ENCODE measurements at regions not wholly inside any gene's neighbourhood (a gene's known extent, or its start where the extent isn't known, plus 50 kb on each side); places are given as distances from the start of the nearest gene placed in this dataset.
"Not testable (repeated sequence)": the region's sequence is repeated elsewhere in the genome, so short reads cannot be mapped to it uniquely, and the experiment has no call there.

DNA sequence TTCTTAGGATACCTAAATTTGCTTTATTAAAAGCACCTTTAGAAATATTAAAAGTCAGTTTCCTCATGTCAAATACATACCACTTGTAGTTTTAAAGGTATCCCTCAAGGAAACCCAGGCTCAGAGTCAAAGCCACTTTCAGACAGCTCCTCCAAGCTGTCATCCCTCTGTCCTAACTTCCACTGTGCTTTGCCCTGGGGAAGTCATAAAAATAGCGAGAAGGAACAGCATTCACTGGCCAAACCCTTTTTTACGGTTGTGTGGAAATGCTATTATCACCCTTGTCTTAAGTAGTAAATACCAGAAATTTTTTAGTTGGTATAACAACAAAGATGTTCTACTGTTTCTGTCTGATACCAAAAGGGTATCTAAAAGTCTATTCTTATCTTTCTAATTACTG, 680.5 kb downstream of the ZEB2 start:
- DNase-seq (ENCODE audit: low read depth in 4 of 4, low spot score in 3 of 4) = no peak

DNA sequence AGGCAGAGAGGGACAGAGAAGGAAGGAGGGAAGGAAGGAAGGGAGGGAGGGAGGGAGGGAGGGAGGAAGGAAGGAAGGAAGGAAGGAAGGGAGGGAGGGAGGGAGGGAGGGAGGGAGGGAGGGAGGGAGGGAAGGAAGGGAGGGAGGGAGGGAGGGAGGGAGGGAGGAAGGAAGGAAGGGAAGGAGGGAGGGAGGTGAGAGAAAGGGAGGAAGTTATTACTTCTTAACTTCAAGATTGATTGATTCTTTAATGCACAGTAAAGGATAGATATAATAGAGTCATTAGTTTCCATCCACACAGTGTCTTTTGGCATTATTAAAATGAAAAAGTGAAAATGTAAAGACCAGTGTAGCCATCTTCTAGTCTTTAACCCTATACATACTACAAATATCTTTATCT, 682.9 kb downstream of the ZEB2 start:
- not testable (repeated sequence) for DNase-seq (ENCODE audit: low read depth in 4 of 4, low spot score in 3 of 4)

DNA sequence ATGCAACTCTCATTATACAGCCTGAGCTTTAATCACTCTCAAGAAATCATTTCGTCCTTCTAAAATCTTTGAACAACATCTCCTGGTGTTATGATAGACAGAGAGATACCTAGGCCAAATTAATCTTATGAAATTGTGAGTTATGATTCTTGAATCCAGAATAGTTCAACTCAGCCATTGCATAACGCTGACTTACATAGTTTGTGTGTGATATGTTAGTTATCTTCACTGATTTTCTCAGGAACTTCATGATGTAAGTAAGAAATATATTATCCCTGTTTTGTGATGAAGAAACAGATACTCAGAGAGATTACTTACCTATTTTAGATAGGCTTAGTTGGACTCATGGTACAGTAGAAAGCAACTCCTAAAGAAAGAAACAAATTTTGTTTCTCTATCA, 684.4 kb downstream of the ZEB2 start:
- DNase-seq (ENCODE audit: low read depth in 4 of 4, low spot score in 3 of 4) = no peak

DNA sequence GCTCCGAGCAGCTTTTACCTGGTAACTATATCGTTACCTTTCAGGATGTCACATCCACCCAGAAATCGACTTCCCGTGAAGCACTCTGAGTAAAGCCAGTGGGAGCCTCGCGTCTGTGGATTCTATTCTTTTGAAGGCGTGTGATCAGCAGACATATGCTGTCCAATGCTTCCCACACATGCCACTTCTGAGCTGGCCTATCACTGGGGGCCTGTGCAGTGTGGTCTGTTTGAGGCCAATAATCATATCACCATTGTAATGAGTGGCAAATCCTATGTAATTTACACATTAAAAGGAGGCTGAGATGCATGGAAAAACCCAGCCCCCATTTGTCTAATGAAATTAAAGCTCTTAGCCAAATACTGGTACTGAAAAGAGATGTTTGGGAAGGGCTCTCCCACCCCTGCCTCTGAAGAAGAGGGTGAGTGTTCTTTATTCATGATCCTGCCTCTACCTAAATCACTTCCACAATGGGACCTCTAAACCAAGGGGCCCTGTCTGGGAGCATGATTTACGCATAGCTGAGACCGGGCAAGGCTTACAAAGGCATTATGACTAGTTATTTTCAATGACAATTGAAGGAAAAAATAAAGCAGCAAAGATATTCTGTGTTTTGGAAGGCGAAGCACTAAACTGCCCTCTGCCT, 686.8 kb downstream of the ZEB2 start:
- no peak for DNase-seq (ENCODE audit: low read depth in 4 of 4, low spot score in 3 of 4)

DNA sequence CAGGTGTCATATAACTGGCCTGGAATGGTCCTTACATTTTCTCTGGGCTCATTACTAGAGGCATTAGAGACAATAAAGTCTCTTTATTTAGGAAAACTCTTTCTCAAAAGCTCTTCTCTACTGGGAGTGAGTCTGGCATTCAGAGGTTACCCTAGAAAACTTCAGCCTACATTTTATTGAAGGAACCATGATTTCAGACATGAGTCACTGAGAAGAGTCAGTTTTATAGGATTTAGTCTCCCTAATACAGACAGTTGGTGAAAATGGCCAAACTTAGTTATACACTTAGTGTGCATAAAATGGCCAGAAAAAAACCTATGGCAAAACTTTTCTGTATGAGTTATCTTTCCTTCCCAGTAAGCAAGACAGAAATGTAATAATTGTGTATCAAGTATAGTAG, 689.4 kb downstream of the ZEB2 start:
- DNase-seq (ENCODE audit: low read depth in 4 of 4, low spot score in 3 of 4) = no peak

DNA sequence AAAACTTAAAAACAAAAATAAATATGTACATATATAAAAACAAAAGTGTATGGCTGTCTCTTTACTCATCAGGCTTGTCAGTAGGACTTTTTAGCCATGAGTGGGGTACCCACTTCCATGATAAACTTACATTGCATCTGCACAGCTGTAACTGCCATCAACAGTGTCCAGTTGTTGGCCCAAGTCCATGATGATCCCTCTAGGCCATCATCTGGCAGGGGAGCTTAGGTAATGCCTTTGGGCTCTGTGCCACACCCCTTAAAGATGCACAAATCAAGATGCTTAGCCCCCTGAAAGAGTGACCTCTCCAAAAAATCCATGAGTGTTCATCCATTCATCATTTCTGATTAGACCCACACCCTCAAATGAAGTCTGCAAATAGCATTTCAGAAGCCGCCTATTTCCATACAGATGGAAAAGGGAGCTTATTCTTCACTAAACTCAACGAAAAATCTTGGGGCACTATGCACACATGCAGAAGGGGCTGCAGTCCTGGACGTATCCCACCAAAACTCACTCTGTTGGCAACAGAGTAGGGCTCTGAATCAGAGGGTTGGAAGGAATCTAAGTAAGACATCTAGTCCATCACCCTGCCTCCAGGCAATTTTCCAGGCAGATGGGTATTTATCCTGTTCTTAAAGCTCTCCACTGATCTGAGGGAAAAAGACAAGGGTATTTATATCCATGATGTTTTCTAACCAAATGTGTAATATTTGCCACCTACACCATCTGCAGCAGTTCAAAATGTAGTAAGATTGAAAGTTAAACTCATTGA, 691.0 kb downstream of the ZEB2 start:
- DNase-seq (ENCODE audit: low read depth in 4 of 4, low spot score in 3 of 4) = no peak

DNA sequence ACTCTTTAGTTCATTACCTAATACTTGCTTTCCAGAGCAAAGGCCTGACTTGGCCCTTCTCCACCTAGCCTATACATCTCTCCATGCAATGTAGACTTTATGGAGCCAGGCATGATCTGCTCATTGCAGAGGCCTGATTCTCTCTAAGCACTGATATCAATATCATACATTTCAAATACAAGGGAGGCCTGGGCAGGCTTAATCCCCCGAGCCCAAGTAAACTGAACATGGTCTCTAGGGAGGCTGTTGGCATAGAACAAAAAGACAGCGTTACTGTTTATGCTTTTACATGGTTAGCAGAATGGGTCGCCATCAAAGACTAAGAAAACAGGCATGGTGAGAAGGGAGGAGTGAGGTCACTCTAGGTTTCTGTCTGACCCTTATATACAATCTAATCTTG, 695.1 kb downstream of the ZEB2 start:
- DNase-seq (ENCODE audit: low read depth in 4 of 4, low spot score in 3 of 4) = no peak

DNA sequence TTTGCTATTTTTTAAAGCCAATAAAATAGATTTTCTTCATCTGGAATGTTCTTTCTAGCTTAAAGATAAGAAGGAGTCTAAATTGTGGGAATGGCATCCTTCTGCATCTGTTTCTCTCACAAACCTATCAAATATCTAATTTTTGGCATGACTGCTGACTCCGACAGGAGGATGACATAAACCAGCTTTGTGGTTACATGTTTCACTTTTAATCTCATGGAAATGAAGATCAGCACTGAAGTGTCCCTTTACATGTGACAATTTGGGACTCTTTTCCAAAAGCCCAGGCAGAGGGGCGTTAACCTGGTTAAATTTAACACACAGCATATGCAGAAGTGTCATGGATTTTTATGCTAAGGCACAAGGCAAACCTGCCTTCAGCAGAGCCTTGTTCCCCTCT, 694.7 kb downstream of the ARHGAP15 start:
- no peak for DNase-seq (ENCODE audit: low read depth in 4 of 4, low spot score in 3 of 4)

DNA sequence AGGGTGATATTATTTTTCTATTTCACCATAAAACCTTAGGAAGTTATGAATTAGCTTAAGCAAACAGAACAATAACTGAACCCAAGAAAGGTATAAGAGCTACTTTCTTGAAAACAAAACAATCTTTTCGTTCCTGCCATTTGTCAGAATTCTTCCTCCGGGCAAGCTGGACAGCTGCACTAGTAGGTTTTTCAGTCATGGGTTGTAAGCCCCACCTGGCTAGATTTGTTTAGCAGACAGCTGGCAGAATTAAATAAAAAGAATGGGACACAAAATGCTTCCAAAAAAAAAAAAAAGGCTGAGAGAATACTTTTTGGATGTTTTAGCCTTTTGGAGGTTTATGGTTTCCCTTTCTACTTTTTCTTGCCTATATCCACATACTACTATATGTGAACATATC, 694.1 kb downstream of the ARHGAP15 start:
- no peak for DNase-seq (ENCODE audit: low read depth in 4 of 4, low spot score in 3 of 4)

DNA sequence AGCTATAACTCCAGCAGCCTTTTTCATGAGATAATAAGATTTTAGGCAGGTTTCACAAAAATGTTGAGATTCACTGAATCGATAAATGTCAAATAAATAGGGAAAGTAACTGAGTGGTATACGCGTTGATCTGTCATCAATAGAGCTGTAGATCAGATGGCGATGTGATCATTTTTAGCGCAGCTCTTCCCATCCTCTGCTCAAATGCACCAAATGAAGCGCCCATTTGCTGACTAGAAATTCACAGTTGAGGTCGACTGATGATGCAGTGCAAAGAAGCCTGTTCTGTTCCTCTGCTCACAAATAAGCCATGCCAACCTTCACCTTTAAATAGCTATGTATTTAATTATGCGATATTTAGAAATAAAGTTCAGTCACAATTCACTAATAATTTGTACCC, 693.5 kb downstream of the ARHGAP15 start:
- no peak for DNase-seq (ENCODE audit: low read depth in 4 of 4, low spot score in 3 of 4)

DNA sequence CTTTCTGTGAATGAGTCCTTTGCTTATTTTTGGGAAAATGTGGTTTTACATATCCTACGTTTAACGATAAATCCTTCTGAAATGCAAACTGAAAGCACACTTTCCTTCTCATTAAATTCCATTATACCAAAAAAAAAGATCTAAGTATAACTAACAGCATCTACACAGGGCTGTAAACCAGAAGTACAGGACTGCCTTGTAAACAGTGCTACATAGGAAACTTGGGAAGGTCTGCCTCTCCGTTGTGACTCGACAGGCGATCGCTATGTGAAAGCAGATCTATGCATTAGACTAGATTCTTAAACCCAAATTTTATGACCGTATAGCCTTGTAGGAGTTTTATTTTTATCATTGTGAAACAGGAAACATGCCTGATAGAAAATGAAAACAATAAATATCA, 690.5 kb downstream of the ARHGAP15 start:
- no peak for DNase-seq (ENCODE audit: low read depth in 4 of 4, low spot score in 3 of 4)

DNA sequence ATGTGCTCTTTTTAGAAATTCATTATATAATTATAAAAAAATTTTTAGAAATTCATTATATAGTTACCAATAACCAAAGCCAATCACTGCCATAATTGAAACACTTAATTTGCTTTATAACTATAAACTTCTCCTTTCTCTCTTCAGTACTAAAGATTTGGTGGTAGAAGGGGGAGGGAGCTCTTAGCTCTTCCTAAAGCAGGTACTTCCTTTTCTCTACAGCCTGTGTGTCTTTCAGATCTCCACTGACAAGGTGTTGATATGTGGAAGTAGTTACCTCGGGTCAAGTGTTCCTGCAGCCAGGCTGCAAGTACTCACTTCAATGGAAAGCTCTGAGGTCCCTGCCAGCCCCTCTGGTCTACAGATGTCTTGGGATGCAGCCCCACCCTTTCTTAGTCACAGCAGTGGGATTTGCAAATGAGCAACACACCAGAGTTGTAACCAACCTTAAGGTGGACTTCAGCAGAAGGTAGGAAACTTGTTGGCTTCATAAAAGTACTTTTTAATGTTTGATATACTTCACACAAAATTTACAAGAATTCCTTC, 690.0 kb downstream of the ARHGAP15 start:
- no peak for DNase-seq (ENCODE audit: low read depth in 4 of 4, low spot score in 3 of 4)
